ENCODE measurements at regions not wholly inside any gene's neighbourhood (a gene's known extent, or its start where the extent isn't known, plus 50 kb on each side); places are given as distances from the start of the nearest gene placed in this dataset.
"Not testable (repeated sequence)": the region's sequence is repeated elsewhere in the genome, so short reads cannot be mapped to it uniquely, and the experiment has no call there.

DNA sequence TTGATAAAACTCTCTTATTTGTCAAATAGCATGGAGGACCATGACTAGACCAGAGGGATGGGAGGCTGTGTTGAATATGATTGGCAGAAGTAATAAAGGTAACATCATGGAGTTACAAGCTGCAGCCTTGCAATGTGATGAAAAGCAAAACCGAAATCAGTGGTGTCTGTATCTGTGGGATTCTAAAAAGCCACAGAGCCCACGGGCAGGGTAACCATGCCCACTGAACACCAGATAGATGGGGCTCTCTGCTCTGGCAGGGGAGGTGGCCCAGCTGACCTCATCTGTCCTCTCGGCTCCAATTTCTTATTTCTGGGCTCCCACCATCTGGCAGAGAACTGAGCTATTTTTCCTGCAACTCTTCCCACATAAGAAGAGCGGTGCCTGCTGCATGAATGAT lies 1072.2 kb downstream of the GATA3 start:
- no peak overlapping the region for H3K4me3 ChIP-seq
- intact Hi-C loops (cut with DNase I) = no loop called here
- TF ChIP-seq POLR2AphosphoS5 (IDR thresholded peaks at IDR 0.05) (no peak), POLR2A (IDR thresholded peaks at IDR 0.05) (no peak)
- TF ChIP-seq, protein P1, sequence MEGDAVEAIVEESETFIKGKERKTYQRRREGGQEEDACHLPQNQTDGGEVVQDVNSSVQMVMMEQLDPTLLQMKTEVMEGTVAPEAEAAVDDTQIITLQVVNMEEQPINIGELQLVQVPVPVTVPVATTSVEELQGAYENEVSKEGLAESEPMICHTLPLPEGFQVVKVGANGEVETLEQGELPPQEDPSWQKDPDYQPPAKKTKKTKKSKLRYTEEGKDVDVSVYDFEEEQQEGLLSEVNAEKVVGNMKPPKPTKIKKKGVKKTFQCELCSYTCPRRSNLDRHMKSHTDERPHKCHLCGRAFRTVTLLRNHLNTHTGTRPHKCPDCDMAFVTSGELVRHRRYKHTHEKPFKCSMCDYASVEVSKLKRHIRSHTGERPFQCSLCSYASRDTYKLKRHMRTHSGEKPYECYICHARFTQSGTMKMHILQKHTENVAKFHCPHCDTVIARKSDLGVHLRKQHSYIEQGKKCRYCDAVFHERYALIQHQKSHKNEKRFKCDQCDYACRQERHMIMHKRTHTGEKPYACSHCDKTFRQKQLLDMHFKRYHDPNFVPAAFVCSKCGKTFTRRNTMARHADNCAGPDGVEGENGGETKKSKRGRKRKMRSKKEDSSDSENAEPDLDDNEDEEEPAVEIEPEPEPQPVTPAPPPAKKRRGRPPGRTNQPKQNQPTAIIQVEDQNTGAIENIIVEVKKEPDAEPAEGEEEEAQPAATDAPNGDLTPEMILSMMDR (IDR thresholded peaks at IDR 0.05) = no peak
- DNase-seq (ENCODE audit: low spot score) = no peak
- no peaks in the 10 kb centered on the region for H3K27me3 ChIP-seq (replicated peaks; ENCODE audit: insufficient read depth)
- no peaks in the 10 kb centered on the region for H3K36me3 ChIP-seq
- H3K4me1 ChIP-seq (replicated peaks) = no peaks in the 10 kb centered on the region
- no peak overlapping the region for H3K27ac ChIP-seq
- 85% methylated on average over 4 of the region's 4 CpGs for WGBS
- no peaks in the 10 kb centered on the region for H3K9me3 ChIP-seq

- no peak overlapping the region for H3K4me3 ChIP-seq
- no peak for DNase-seq (ENCODE audit: low spot score)
- H3K27me3 ChIP-seq (replicated peaks; ENCODE audit: insufficient read depth) = no peaks in the 10 kb centered on the region
- WGBS = 87% methylated on average over 2 of the region's 2 CpGs
- no peaks in the 10 kb centered on the region for H3K9me3 ChIP-seq
- no peak for TF ChIP-seq POLR2A (IDR thresholded peaks at IDR 0.05)
- TF ChIP-seq POLR2AphosphoS5 (IDR thresholded peaks at IDR 0.05) = no peak
- TF ChIP-seq, protein P1 (IDR thresholded peaks at IDR 0.05) = no peak
- H3K27ac ChIP-seq = no peak overlapping the region
- intact Hi-C loops (cut with DNase I) = no loop called here
- H3K36me3 ChIP-seq = no peaks in the 10 kb centered on the region
- H3K4me1 ChIP-seq (replicated peaks) = no peaks in the 10 kb centered on the region
These were observed 1082.9 kb downstream of the GATA3 start for GRCh38 chr10:9137368-9137767.

- H3K36me3 ChIP-seq; H3K27ac ChIP-seq; H3K27me3 ChIP-seq (replicated peaks; ENCODE audit: insufficient read depth); intact Hi-C loops (cut with DNase I); H3K4me1 ChIP-seq (replicated peaks); H3K4me3 ChIP-seq; H3K9me3 ChIP-seq; DNase-seq (ENCODE audit: low spot score): not testable (repeated sequence)
- 93% methylated on average over 1 of the region's 1 CpG for WGBS
These were observed 1084.3 kb downstream of the GATA3 start for GRCh38 chr10:9138829-9139228.

GRCh38 chr10:9140373-9140772 lies 1085.9 kb downstream of the GATA3 start:
- intact Hi-C loops (cut with DNase I) = no loop called here
- 13% methylated on average over 3 of the region's 3 CpGs for WGBS
- Histone ChIP-seq H3K4me1 (replicated peaks) (no peaks in the 10 kb centered on the region), H3K27ac (no peak overlapping the region), H3K36me3 (no peaks in the 10 kb centered on the region), H3K9me3 (no peaks in the 10 kb centered on the region), H3K4me3 (no peak overlapping the region), H3K27me3 (replicated peaks; ENCODE audit: insufficient read depth) (no peaks in the 10 kb centered on the region)
- no peak for DNase-seq (ENCODE audit: low spot score)
- TF ChIP-seq, protein P1 (IDR thresholded peaks at IDR 0.05) = no peak
- TF ChIP-seq POLR2A (IDR thresholded peaks at IDR 0.05) (no peak), POLR2AphosphoS5 (IDR thresholded peaks at IDR 0.05) (no peak)

GRCh38 chr10:9147475-9147874 lies 1093.0 kb downstream of the GATA3 start:
- intact Hi-C loops (cut with DNase I) = no loop called here
- 84% methylated on average over 6 of the region's 6 CpGs for WGBS
- H3K9me3 ChIP-seq = no peaks in the 10 kb centered on the region
- H3K36me3 ChIP-seq = no peaks in the 10 kb centered on the region
- no peak overlapping the region for H3K4me3 ChIP-seq
- no peaks in the 10 kb centered on the region for H3K27me3 ChIP-seq (replicated peaks; ENCODE audit: insufficient read depth)
- TF ChIP-seq, protein P1 (IDR thresholded peaks at IDR 0.05) = no peak
- TF ChIP-seq POLR2A (IDR thresholded peaks at IDR 0.05) = no peak
- no peak for TF ChIP-seq POLR2AphosphoS5 (IDR thresholded peaks at IDR 0.05)
- no peak overlapping the region for H3K27ac ChIP-seq
- DNase-seq (ENCODE audit: low spot score) = no peak
- no peaks in the 10 kb centered on the region for H3K4me1 ChIP-seq (replicated peaks)
